ENCODE measurements at regions not wholly inside any gene's neighbourhood (a gene's known extent, or its start where the extent isn't known, plus 50 kb on each side); places are given as distances from the start of the nearest gene placed in this dataset.

GRCh38 chr16:87248714-87249113 is 68.5 kb downstream of the C16orf95 start:
- no peak overlapping the region for H2AFZ ChIP-seq (ENCODE audit: low read depth, low read length)
- H3K36me3 ChIP-seq (ENCODE audit: control insufficient read depth in 1 of 2, insufficient read depth in 2 of 2, low read depth in 1 of 2, low read length in 2 of 2), result no peaks in the 10 kb centered on the region
- H3K23ac ChIP-seq (ENCODE audit: low read length in 2 of 2), result no peak overlapping the region
- 100% methylated on average over 3 of the region's 3 CpGs for WGBS
- H3K9ac ChIP-seq (ENCODE audit: low read length), result no peak overlapping the region
- no peak overlapping the region for H2AK5ac ChIP-seq (ENCODE audit: low read length, severe bottlenecking)
- no peaks in the 10 kb centered on the region for H3K79me1 ChIP-seq (replicated peaks; ENCODE audit: low read length, poor library complexity, severe bottlenecking)
- no peak for DNase-seq
- no peaks in the 10 kb centered on the region for H3K4me1 ChIP-seq (ENCODE audit: control insufficient read depth, insufficient read depth, low read depth, low read length)
- no peak overlapping the region for H4K8ac ChIP-seq (ENCODE audit: low read length)
- no peak overlapping the region for H2BK12ac ChIP-seq (ENCODE audit: low read length in 2 of 2)
- H3K14ac ChIP-seq (ENCODE audit: low read length in 2 of 2), result no peak overlapping the region
- H3K4ac ChIP-seq (ENCODE audit: low read depth in 1 of 2, low read length in 2 of 2), result no peak overlapping the region
- H3K4me3 ChIP-seq (ENCODE audit: insufficient read depth in 1 of 2, low read depth in 1 of 2, low read length in 2 of 2), result no peak overlapping the region
- peak overlapping the region in 1 of 2 experiments; percentile 8 for H3K18ac ChIP-seq (ENCODE audit: low read depth in 1 of 2, low read length in 2 of 2)
- H3K9me3 ChIP-seq (ENCODE audit: control insufficient read depth, low read length), result no peaks in the 10 kb centered on the region
- H2BK5ac ChIP-seq (ENCODE audit: low read depth, low read length, poor library complexity, severe bottlenecking), result no peak overlapping the region
- H2BK120ac ChIP-seq (ENCODE audit: low read depth, low read length), result no peak overlapping the region
- H2BK15ac ChIP-seq (ENCODE audit: low read depth, poor library complexity, severe bottlenecking), result no peak overlapping the region
- H3K27ac ChIP-seq (ENCODE audit: low read length, poor library complexity, severe bottlenecking), result no peak overlapping the region
- no peak overlapping the region for H4K91ac ChIP-seq (ENCODE audit: low read length)
- peaks cover 3 to 28% of the 10 kb centered on the region in 2 experiments for H3K27me3 ChIP-seq (ENCODE audit: control insufficient read depth in 1 of 2, insufficient read depth in 1 of 2, low read length in 2 of 2)
- H3K4me2 ChIP-seq (ENCODE audit: low read length, poor library complexity, severe bottlenecking), result no peak overlapping the region

GRCh38 chr16:87249425-87249824 is 67.8 kb downstream of the C16orf95 start:
- Histone ChIP-seq H2BK12ac (ENCODE audit: low read length in 2 of 2) (no peak overlapping the region), H2AK5ac (ENCODE audit: low read length, severe bottlenecking) (no peak overlapping the region), H3K9ac (ENCODE audit: low read length) (no peak overlapping the region), H4K91ac (ENCODE audit: low read length) (no peak overlapping the region), H3K4me1 (ENCODE audit: control insufficient read depth, insufficient read depth, low read depth, low read length) (no peaks in the 10 kb centered on the region), H3K4me2 (ENCODE audit: low read length, poor library complexity, severe bottlenecking) (no peak overlapping the region), H2AFZ (ENCODE audit: low read depth, low read length) (no peak overlapping the region), H3K23ac (ENCODE audit: low read length in 2 of 2) (no peak overlapping the region), H3K4me3 (ENCODE audit: insufficient read depth in 1 of 2, low read depth in 1 of 2, low read length in 2 of 2) (no peak overlapping the region), H3K9me3 (ENCODE audit: control insufficient read depth, low read length) (no peaks in the 10 kb centered on the region), H3K4ac (ENCODE audit: low read depth in 1 of 2, low read length in 2 of 2) (no peak overlapping the region), H2BK15ac (ENCODE audit: low read depth, poor library complexity, severe bottlenecking) (no peak overlapping the region), H3K18ac (ENCODE audit: low read depth in 1 of 2, low read length in 2 of 2) (no peak overlapping the region), H2BK120ac (ENCODE audit: low read depth, low read length) (no peak overlapping the region), H3K27ac (ENCODE audit: low read length, poor library complexity, severe bottlenecking) (no peak overlapping the region), H3K27me3 (ENCODE audit: control insufficient read depth in 1 of 2, insufficient read depth in 1 of 2, low read length in 2 of 2) (peaks cover 3 to 28% of the 10 kb centered on the region in 2 experiments), H3K79me1 (replicated peaks; ENCODE audit: low read length, poor library complexity, severe bottlenecking) (no peaks in the 10 kb centered on the region), H4K8ac (ENCODE audit: low read length) (no peak overlapping the region), H2BK5ac (ENCODE audit: low read depth, low read length, poor library complexity, severe bottlenecking) (no peak overlapping the region), H3K36me3 (ENCODE audit: control insufficient read depth in 1 of 2, insufficient read depth in 2 of 2, low read depth in 1 of 2, low read length in 2 of 2) (no peaks in the 10 kb centered on the region), H3K14ac (ENCODE audit: low read length in 2 of 2) (no peak overlapping the region)
- DNase-seq, result no peak
- 92% methylated on average over 8 of the region's 10 CpGs for WGBS

- Histone ChIP-seq H2BK15ac (ENCODE audit: low read depth, poor library complexity, severe bottlenecking) (no peak overlapping the region), H3K23ac (ENCODE audit: low read length in 2 of 2) (no peak overlapping the region), H3K4me1 (ENCODE audit: control insufficient read depth, insufficient read depth, low read depth, low read length) (no peaks in the 10 kb centered on the region), H2AFZ (ENCODE audit: low read depth, low read length) (no peak overlapping the region), H2BK120ac (ENCODE audit: low read depth, low read length) (no peak overlapping the region), H3K27me3 (ENCODE audit: control insufficient read depth in 1 of 2, insufficient read depth in 1 of 2, low read length in 2 of 2) (peaks cover 7 to 24% of the 10 kb centered on the region in 2 experiments), H3K18ac (ENCODE audit: low read depth in 1 of 2, low read length in 2 of 2) (no peak overlapping the region), H3K9ac (ENCODE audit: low read length) (no peak overlapping the region), H3K4me2 (ENCODE audit: low read length, poor library complexity, severe bottlenecking) (no peak overlapping the region), H4K8ac (ENCODE audit: low read length) (no peak overlapping the region), H2BK12ac (ENCODE audit: low read length in 2 of 2) (no peak overlapping the region), H3K79me1 (replicated peaks; ENCODE audit: low read length, poor library complexity, severe bottlenecking) (no peaks in the 10 kb centered on the region), H2BK5ac (ENCODE audit: low read depth, low read length, poor library complexity, severe bottlenecking) (no peak overlapping the region), H3K4me3 (ENCODE audit: insufficient read depth in 1 of 2, low read depth in 1 of 2, low read length in 2 of 2) (no peak overlapping the region), H3K27ac (ENCODE audit: low read length, poor library complexity, severe bottlenecking) (no peak overlapping the region), H2AK5ac (ENCODE audit: low read length, severe bottlenecking) (no peak overlapping the region), H3K4ac (ENCODE audit: low read depth in 1 of 2, low read length in 2 of 2) (no peak overlapping the region), H4K91ac (ENCODE audit: low read length) (no peak overlapping the region), H3K9me3 (ENCODE audit: control insufficient read depth, low read length) (no peaks in the 10 kb centered on the region), H3K36me3 (ENCODE audit: control insufficient read depth in 1 of 2, insufficient read depth in 2 of 2, low read depth in 1 of 2, low read length in 2 of 2) (no peaks in the 10 kb centered on the region), H3K14ac (ENCODE audit: low read length in 2 of 2) (no peak overlapping the region)
- DNase-seq, result no peak
- WGBS, result 89% methylated on average over 2 of the region's 2 CpGs
Measured at GRCh38 chr16:87250431-87250960, 66.7 kb downstream of the C16orf95 start.

GRCh38 chr16:87252269-87252970 is 64.8 kb downstream of the C16orf95 start:
- no peaks in the 10 kb centered on the region for H3K9me3 ChIP-seq (ENCODE audit: control insufficient read depth, low read length)
- H4K8ac ChIP-seq (ENCODE audit: low read length), result no peak overlapping the region
- H3K23ac ChIP-seq (ENCODE audit: low read length in 2 of 2), result no peak overlapping the region
- WGBS, result 85% methylated on average over 10 of the region's 12 CpGs
- no peak overlapping the region for H3K27ac ChIP-seq (ENCODE audit: low read length, poor library complexity, severe bottlenecking)
- H3K79me1 ChIP-seq (replicated peaks; ENCODE audit: low read length, poor library complexity, severe bottlenecking), result no peaks in the 10 kb centered on the region
- no peak overlapping the region for H2AFZ ChIP-seq (ENCODE audit: low read depth, low read length)
- H2BK15ac ChIP-seq (ENCODE audit: low read depth, poor library complexity, severe bottlenecking), result no peak overlapping the region
- no peak overlapping the region for H2BK12ac ChIP-seq (ENCODE audit: low read length in 2 of 2)
- H3K14ac ChIP-seq (ENCODE audit: low read length in 2 of 2), result no peak overlapping the region
- H3K18ac ChIP-seq (ENCODE audit: low read depth in 1 of 2, low read length in 2 of 2), result no peak overlapping the region
- H3K4me1 ChIP-seq (ENCODE audit: control insufficient read depth, insufficient read depth, low read depth, low read length), result no peaks in the 10 kb centered on the region
- H3K4me2 ChIP-seq (ENCODE audit: low read length, poor library complexity, severe bottlenecking), result no peak overlapping the region
- DNase-seq, result no peak
- no peak overlapping the region for H3K4ac ChIP-seq (ENCODE audit: low read depth in 1 of 2, low read length in 2 of 2)
- H4K91ac ChIP-seq (ENCODE audit: low read length), result no peak overlapping the region
- H3K27me3 ChIP-seq (ENCODE audit: control insufficient read depth in 1 of 2, insufficient read depth in 1 of 2, low read length in 2 of 2), result peaks cover 7 to 16% of the 10 kb centered on the region in 2 experiments
- no peaks in the 10 kb centered on the region for H3K36me3 ChIP-seq (ENCODE audit: control insufficient read depth in 1 of 2, insufficient read depth in 2 of 2, low read depth in 1 of 2, low read length in 2 of 2)
- H2AK5ac ChIP-seq (ENCODE audit: low read length, severe bottlenecking), result no peak overlapping the region
- H2BK120ac ChIP-seq (ENCODE audit: low read depth, low read length), result no peak overlapping the region
- H3K9ac ChIP-seq (ENCODE audit: low read length), result no peak overlapping the region
- no peak overlapping the region for H2BK5ac ChIP-seq (ENCODE audit: low read depth, low read length, poor library complexity, severe bottlenecking)
- no peak overlapping the region for H3K4me3 ChIP-seq (ENCODE audit: insufficient read depth in 1 of 2, low read depth in 1 of 2, low read length in 2 of 2)

All from mesenchymal stem cell (in vitro differentiated cells and primary cell).